ENCODE measurements at regions not wholly inside any gene's neighbourhood (a gene's known extent, or its start where the extent isn't known, plus 50 kb on each side); places are given as distances from the start of the nearest gene placed in this dataset.

GRCh38 chr5:171540865-171541264 lies 121.4 kb downstream of the FGF18 start:
- Histone ChIP-seq H3K27ac (replicated peaks) (no peak overlapping the region), H3K27me3 (ENCODE audit: insufficient read depth, poor library complexity, severe bottlenecking) (peaks cover 3% of the 10 kb centered on the region), H3K4me3 (replicated peaks; ENCODE audit: insufficient read depth, low read length) (no peak overlapping the region)
- DNase-seq (ENCODE audit: low read depth in 1 of 2, low spot score in 1 of 2): no peak
- TF ChIP-seq SPI1 (IDR thresholded peaks at IDR 0.05; ENCODE audit: borderline replicate concordance, low read depth): no peak
- TF ChIP-seq, protein P1, sequence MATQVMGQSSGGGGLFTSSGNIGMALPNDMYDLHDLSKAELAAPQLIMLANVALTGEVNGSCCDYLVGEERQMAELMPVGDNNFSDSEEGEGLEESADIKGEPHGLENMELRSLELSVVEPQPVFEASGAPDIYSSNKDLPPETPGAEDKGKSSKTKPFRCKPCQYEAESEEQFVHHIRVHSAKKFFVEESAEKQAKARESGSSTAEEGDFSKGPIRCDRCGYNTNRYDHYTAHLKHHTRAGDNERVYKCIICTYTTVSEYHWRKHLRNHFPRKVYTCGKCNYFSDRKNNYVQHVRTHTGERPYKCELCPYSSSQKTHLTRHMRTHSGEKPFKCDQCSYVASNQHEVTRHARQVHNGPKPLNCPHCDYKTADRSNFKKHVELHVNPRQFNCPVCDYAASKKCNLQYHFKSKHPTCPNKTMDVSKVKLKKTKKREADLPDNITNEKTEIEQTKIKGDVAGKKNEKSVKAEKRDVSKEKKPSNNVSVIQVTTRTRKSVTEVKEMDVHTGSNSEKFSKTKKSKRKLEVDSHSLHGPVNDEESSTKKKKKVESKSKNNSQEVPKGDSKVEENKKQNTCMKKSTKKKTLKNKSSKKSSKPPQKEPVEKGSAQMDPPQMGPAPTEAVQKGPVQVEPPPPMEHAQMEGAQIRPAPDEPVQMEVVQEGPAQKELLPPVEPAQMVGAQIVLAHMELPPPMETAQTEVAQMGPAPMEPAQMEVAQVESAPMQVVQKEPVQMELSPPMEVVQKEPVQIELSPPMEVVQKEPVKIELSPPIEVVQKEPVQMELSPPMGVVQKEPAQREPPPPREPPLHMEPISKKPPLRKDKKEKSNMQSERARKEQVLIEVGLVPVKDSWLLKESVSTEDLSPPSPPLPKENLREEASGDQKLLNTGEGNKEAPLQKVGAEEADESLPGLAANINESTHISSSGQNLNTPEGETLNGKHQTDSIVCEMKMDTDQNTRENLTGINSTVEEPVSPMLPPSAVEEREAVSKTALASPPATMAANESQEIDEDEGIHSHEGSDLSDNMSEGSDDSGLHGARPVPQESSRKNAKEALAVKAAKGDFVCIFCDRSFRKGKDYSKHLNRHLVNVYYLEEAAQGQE (IDR thresholded peaks at IDR 0.05; ENCODE audit: insufficient replicate concordance, low read depth): no peak
- no peak for TF ChIP-seq CTCF (IDR thresholded peaks at IDR 0.05; ENCODE audit: insufficient read depth, low read length)
- TF ChIP-seq POLR2AphosphoS5 (IDR thresholded peaks at IDR 0.05; ENCODE audit: low read depth): no peak
- no peak for TF ChIP-seq GABPA (IDR thresholded peaks at IDR 0.05; ENCODE audit: low read depth)

DNA sequence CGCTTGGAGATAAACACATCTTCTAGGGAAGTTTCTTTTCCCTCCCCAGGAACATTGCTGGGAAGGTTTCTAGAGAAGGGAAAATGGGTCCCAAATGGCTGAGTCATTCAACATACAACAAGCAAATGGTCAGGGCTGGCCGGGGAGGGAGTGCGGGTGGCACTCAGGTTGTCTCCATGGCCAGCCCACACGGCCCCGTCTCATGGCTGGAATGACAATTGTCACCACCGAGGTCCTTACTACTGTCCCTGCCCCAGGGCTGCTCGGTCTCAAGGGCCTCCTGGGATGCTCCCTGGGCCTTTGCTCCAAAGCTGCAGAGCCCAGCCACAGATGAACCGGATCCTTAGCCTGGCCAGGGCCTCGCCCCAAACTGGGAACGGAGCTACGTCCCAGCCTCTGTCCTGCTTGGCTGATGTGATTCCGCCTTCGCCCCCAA lies 121.9 kb downstream of the FGF18 start:
- Histone ChIP-seq H3K27me3 (ENCODE audit: insufficient read depth, poor library complexity, severe bottlenecking) (peaks cover 3% of the 10 kb centered on the region), H3K27ac (replicated peaks) (no peak overlapping the region), H3K4me3 (replicated peaks; ENCODE audit: insufficient read depth, low read length) (no peak overlapping the region)
- no peak for DNase-seq (ENCODE audit: low read depth in 1 of 2, low spot score in 1 of 2)
- TF ChIP-seq, protein P1 (IDR thresholded peaks at IDR 0.05; ENCODE audit: insufficient replicate concordance, low read depth): no peak

- H3K4me3 ChIP-seq (replicated peaks; ENCODE audit: insufficient read depth, low read length): no peak overlapping the region
- no peak for DNase-seq (ENCODE audit: low read depth in 1 of 2, low spot score in 1 of 2)
- no peaks in the 10 kb centered on the region for H3K27me3 ChIP-seq (ENCODE audit: insufficient read depth, poor library complexity, severe bottlenecking)
- no peak overlapping the region for H3K27ac ChIP-seq (replicated peaks)
- TF ChIP-seq SPI1 (IDR thresholded peaks at IDR 0.05; ENCODE audit: borderline replicate concordance, low read depth) (no peak), CTCF (IDR thresholded peaks at IDR 0.05; ENCODE audit: insufficient read depth, low read length) (no peak), GABPA (IDR thresholded peaks at IDR 0.05; ENCODE audit: low read depth) (no peak), POLR2AphosphoS5 (IDR thresholded peaks at IDR 0.05; ENCODE audit: low read depth) (no peak)
- TF ChIP-seq, protein P1 (IDR thresholded peaks at IDR 0.05; ENCODE audit: insufficient replicate concordance, low read depth): no peak
Measured at GRCh38 chr5:171542525-171543140, 123.2 kb downstream of the FGF18 start.

Measured in HL-60 (cell line).